NCI-H1092 (cell line): ENCODE measurements at regions not wholly inside any gene's neighbourhood (a gene's known extent, or its start where the extent isn't known, plus 50 kb on each side); places are given as distances from the start of the nearest gene placed in this dataset.
"Not testable (repeated sequence)": the region's sequence is repeated elsewhere in the genome, so short reads cannot be mapped to it uniquely, and the experiment has no call there.

Experiments used
- DNase-seq: peaks from one replicate; lab custom pipeline; 2025; lab: John Stamatoyannopoulos, UW

DNA sequence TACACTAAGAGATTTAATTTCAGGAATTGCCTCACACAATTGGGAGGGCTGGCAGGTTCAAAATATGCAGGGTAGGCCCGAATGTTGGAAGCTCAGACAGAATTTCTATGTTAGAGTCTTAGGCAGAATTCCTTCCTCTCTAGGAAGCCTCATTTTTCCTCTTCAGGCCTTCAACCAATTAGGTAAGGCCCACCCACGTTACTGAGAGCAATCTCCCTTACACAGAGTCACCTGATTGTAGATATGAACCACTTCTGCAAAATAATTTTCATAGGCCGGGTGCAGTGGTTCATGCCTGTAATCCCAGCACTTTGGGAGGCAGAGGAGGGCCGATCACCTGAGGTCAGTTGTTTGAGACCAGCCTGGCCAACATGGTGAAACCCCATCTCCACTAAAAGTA lies 50.2 kb upstream of the HIVEP1 start:
- no peak for DNase-seq

DNA sequence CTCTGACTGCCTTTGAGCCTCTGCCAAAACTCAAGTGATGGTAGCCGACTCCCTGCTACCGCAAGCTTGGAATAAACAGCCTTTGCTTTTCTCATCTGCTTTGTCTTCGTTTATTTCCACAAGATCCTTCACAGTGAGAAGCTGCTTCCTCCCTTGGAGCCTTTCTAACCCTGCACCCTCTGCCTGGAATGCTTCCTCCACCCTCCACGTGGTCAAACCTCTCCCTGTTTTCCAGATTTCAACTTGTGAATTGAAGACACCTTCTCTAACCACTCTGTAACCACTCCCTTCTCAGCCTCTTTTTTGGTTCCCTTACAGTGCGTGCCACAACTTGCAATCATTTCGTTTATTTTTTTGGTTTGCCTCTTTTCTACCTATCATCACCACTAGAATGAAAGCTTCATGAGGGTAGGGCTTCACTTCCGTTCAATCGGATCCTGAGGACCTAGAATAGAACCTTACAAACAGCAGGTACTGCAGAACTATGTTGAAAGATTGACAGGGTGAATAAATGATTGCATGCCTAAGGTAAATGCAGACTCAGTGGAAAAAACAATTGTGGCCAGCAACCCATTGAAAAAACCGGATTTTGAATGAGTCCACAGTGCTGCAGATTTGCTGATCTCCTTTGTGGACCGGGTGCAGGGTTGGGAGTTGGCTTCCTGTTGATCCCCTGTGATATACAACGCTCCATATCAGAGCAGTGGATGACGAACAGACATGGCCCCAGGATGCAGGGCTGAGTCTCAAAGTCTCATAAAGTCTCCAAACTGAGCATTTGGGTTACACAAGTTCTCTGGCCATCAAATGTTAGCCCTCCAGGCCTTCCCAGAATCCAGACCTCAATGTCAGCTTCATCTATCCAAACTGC lies 51.0 kb upstream of the HIVEP1 start:
- no peak for DNase-seq

DNA sequence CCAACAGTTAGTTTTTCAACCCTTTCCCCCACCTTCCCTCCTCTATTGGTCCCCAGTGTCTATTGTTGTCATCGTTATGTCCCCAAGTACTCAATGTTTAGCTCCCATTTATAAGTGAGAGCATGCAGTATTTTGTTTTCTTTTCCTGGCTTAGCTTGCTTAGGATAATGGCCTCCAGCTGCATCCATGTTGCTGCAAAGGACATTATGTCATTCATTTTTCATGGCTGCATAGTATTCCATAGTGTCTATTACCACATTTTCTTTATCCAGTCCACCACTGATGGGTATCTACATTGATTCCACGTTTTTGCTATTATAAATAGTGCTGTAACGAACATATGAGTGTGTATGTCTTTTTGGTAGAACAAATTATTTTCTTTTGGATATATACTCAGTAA lies 55.3 kb upstream of the HIVEP1 start:
- DNase-seq, result no peak

DNA sequence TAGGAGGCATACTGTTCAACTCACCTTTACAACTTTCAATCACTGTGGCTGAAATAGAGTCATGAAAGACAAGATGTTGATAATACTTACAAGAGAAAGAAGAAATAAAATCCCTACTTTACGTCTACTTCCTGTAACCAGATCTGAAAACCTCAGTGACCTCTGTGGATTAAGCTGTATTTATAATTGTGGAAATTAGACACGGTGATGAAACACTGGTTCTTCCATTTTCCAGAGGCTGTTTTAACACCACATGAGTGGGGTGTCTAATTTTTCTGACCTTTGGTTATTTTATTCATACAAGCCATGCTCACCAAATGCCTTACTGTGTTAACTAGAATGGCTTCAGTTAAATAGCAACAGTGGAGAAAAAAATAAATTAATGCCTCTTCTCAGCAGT lies 58.5 kb upstream of the HIVEP1 start:
- DNase-seq, result no peak

DNA sequence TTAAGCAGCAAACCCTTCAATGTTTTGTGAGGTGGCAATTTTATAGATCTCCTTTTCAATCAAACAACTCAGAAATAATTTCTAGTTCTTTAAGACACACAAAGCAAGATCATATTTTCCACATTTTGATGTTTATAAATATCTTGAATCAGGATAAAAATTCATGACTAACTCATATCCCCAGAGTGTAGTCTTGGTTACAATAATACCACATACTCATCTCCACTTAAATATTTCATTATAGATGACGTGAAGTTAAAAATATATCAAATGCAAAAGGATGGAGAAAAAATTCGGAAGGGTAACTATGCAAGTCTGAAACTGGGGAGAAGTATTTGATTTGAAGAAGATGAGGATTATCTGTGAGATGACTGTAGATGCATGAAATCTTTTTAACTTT lies 59.8 kb upstream of the HIVEP1 start:
- DNase-seq, result no peak

DNA sequence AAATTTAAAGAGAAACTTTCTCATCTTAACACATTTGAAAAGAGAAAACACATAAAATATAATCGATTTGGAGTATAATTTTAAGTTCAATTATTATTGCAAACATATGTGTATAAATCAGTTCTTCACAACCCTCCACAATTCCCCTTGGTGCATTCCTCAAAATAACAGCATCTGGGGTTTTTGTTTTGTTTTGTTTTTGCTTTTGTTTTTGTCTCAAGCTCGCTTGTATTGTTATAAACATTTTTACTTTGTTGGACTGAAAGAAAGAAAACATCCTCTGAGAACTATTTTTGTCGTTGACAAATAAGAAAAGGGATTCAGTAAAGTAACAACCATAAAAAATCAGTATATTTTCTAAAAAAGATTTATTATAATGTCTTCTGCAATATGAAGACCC lies 60.2 kb upstream of the HIVEP1 start:
- DNase-seq, result no peak

DNA sequence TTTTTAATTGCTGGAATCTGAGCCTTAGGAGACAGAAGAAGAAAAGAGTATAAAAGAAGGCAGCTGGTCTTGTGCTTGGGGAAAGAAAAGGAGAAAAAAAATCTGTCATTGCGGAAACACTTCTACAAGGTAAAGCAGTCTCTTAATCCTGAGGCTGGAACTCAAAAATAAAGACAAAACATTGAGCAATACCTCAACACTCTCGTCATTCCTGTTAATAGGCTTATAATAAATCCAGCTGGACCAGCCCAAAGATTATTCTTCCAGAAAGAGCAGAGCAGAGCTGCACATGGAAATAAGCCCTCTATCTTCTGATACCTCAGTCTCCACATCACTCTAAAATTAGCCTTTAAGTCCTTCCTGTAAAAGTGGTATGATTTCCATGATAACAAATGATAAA lies 62.0 kb upstream of the HIVEP1 start:
- no peak for DNase-seq

DNA sequence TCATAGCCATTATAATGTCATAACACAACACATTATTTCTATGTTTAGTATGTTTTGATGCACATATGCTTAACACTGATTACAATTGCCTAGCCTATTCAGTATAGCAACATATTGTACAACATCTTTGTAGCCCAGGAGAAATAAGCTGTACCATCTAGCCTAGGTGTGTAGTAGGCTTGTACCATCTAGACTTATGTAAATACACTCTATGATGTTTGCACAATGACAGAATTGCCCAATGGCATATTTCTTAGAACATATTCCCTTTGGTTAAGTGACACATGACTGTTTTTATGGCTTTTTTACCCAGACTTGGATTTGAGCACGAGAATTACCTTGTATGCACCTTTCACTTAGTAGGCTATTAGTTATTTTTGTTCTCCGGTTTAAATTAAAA lies 64.5 kb upstream of the HIVEP1 start:
- no peak for DNase-seq

DNA sequence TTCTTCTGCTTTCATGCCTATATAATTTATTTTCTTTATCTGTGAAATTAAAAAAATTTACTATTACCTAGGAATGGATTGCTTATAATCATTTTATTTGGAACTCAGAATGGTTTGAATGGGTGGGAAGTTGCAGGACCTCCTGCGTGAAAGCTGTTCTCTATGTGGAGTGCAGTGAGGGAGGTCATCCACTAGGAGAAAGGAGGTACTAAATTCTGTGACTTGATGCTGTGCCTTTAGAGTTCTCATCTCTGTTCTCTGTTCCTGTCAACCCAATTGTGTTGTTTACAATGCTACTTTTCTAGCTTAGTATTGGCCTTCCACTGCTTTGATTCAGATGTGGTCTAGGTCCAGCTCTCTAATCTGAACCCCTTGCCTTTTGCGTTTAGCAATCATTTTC lies 65.0 kb upstream of the HIVEP1 start:
- DNase-seq, result no peak

DNA sequence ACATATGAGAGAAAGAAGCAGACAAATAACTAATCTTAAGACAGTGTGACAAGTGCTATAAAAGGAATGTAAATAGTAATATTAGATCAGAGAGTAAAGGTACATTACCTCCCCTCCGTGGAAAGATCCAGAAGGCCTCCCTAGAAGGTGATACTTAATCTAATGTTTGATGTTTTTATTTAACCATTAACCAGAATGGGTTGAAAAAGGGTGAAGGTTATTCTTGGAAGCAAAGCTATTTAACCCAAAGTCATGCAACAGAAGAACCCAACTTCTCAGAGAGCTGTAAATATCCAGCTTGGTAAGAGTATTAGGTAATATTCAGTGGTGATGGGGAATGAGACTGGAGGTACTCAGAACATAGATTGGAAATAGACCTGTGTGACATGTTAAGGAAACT lies 68.0 kb upstream of the HIVEP1 start:
- no peak for DNase-seq

DNA sequence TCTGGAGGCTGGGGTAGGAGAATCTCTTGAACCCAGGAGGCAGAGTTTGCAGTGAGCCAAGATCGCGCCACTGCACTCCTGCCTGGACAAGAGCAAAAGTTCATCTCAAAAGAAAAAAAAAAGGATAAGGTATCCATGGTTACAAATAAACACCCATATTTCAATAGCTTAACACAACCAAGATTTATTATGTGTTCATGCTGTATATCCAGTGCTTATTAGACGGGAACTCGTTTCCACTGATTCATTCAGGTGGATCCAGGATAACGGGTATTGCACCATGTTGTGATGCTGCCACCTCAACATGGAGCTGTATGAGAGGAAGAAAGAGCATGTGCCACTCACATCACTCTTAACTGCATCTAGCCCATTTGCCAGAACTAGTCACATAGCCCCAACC lies 69.1 kb upstream of the HIVEP1 start:
- no peak for DNase-seq

DNA sequence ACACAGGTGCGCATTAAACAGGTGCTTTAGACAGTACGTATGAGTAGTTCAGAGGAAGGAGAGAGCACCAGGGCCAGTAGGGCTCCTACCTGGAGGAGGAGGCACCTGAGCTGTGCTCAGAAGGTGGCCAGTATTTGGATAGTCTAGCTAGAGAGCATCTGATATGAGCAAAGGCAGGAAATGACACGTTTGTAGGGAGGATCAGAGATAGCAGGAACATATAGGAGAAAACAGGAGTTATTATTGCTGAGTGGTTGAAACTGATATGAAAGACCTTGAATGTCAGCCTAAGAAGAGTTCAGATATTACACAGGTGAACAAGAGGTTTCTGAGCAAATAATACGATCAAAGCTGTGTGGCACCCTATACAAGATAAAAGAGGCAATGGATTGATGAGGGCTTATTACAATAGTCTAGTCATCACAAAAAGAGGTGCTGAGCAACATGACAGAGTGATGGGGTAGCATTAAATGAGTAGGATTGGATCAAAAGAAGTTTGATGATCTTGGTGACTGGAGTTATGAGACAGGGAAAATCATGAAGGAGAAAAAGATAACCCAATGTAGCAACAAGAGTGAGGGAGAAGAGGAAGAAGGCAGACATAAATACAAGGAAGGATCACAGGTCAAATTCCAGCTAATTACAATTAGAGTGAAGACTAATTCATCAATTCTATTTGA lies 69.8 kb upstream of the HIVEP1 start:
- DNase-seq, result no peak

DNA sequence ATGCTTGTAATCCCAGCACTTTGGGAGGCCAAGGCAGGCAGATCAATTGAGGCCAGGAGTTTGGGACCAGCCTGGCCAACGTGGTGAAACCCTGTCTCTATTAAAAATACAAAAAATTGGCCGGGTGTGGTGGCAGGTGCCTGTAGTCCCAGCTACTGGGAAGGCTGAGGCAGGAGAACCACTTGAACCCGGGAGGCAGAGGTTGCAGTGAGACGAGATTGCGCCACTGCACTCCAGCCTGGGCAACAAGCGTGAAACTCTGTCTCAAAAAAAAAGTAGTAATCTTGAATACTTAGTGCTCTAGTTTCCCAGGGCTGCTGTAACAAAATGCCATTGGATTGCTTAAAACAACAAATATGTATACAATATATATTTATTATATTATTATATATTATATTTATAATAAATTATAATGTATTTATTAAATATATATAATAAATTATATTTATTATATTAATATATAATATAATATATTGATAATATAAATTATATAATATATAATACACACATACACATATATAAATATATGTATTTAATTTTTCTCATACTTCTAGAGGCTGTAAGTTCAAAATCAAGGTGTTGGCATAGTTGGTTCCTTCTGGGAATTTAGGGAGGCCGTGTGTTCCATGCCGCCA lies 71.5 kb upstream of the HIVEP1 start:
- not testable (repeated sequence) for DNase-seq

DNA sequence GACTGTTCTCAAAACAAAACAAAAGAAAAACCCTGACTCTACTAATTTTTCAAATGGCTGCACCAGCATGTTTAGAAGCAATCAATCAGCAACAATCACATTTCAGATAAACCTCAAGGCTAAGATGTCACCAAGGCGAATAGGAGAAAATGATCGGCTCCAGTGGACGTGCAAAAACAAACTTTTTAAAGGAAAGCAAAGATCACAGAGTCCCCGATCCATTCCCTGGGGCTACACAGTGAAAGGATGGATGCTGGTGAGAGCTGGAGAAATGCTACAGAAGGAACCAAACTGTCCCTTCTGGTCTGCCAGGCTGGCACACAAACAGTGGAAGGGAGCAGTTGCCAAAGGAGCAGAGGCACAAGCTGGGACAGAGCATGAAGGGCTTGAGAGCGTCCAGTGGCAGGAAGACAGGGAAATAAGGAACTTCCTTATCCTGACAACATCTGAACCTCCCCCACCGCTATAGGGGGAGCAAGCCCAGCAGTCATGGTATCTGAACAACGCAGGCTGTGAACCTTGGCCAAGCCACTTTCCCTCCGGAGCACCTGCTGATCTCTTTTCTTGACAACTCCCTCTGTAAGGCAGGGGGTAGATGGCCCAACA lies 73.7 kb upstream of the HIVEP1 start:
- no peak for DNase-seq

DNA sequence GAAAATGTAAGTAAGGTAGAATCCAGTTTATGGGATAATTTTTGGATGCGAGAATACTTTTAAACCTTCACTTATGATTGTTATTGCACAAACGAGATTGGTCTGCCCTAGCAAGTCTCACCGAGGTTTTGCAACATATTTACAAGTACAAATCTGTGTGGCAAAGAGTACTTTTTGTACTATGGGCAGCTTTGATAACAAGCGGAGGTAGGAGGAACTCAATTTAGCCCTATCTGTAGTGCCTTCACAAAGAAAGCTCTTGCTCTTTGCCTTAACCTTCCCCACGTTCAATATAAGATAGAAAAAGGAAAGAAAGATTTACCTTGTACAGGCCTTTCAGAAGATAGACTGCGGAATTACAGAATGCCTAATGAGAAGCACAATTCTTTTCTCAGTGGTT lies 77.5 kb upstream of the HIVEP1 start:
- DNase-seq, result no peak

DNA sequence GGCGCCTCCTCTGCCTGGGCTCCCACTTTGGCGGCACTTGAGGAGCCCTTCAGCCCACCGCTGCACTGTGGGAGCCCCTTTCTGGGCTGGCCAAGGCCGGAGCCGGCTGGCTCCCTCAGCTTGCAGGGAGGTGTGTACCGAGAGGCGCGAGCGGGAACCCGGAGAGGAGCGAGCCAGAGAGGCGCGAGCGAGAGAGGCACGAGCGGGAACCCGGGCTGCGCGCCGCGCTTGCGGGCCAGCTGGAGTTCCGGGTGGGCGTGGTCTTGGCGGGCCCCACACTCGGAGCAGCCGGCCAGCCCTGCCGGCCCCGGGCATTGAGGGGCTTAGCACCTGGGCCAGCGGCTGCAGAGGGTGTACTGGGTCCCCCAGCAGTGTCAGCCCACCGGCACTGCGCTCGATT lies 79.2 kb upstream of the HIVEP1 start:
- DNase-seq, result not testable (repeated sequence)

DNA sequence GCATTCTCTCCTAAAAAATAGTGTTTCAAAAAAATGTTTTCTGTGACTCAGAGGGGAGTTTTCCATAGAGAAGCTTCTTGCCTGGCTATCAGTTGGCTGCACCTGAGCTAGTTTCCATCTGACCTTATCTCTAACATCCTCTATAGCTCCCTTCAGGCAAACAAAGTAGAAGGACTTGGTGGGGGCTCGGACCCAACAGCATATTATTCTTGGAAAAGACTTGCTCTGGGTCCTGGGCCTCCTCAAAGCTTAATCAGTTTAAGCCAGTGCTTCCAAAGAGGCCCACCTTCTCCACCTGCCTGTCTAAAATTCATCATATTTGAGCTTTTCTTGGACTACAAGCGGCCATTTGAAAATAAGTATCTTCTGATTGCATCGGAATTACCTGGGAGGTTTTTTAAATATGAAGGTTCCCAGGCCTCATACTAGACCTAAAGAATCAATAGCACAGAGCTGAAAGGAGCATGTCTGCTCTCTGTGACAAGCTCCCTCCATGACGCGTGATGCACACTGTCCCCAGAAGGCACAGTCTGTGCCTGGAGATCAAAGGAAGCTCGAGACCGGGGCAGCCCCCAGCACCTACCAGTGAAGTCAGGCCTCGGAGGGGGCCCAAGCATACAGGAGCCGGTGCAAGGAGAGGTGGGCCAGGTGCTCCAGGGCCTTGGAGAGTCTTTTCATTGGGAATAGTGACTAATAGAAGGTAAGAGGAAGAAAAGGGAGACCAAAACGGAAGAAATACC lies 80.6 kb upstream of the HIVEP1 start:
- DNase-seq, result no peak

DNA sequence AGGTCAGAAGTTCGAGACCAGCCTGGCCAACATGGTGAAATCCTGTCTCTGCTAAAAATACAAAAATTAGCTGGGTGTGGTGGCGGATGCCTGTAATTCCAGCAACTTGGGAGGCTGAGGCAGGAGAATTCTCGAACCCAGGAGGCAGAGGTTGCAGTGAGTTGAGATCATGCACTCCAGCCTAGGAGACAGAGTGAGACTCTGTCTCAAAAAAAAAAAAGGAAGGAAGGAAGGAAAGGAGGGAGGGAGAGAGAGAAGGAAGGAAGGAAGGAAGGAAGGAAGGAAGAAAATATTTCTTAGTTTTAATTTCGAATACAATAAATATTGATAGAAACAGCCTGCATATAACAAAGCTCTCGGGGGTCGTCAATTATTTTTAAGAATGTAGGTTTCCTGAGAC lies 81.3 kb upstream of the HIVEP1 start:
- DNase-seq, result not testable (repeated sequence)

DNA sequence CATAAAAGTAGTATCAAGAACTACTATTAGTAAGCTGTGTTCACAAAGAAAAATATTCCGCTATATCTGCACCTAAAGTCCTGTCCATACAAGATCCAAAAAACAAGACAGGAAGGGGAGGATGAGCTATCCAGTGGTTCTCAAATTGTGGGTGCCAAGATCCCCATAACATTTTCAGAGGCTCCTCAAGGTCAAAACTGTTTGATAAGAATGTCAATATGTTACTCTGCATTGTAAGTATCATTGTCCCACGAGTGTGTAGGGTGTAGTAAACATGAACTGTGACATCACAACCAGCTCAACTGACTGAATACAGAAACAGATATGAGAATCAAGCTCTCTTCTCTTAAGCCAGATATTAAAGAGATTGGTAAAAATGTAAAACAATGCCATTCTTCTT lies 81.9 kb upstream of the HIVEP1 start:
- DNase-seq, result no peak

DNA sequence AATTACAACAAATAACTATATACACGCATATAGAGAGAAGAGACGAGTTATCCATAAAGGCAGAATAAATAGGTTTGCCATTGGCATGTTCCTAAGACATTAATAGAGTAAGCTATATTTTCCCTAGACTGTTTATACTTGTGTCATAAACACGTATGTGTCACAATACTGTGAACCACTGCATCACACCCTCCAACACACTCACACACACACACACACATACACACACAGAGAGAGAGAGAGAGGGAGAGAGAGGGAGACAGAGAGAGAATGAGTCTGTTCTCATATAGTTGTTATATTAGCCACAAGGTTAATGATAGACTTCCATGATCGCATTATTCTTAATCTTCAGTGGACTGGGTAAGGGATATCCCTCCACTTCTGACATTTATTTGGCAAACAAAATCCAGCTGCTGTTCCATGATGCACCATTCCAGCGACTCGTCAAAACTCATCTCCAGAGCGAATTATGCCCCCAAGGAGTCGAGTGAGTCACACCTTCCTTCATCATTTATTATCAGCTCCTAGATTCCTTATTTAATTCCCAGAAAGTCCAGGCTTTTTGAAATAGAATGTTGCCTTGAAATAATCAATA lies 82.8 kb upstream of the HIVEP1 start:
- no peak for DNase-seq

DNA sequence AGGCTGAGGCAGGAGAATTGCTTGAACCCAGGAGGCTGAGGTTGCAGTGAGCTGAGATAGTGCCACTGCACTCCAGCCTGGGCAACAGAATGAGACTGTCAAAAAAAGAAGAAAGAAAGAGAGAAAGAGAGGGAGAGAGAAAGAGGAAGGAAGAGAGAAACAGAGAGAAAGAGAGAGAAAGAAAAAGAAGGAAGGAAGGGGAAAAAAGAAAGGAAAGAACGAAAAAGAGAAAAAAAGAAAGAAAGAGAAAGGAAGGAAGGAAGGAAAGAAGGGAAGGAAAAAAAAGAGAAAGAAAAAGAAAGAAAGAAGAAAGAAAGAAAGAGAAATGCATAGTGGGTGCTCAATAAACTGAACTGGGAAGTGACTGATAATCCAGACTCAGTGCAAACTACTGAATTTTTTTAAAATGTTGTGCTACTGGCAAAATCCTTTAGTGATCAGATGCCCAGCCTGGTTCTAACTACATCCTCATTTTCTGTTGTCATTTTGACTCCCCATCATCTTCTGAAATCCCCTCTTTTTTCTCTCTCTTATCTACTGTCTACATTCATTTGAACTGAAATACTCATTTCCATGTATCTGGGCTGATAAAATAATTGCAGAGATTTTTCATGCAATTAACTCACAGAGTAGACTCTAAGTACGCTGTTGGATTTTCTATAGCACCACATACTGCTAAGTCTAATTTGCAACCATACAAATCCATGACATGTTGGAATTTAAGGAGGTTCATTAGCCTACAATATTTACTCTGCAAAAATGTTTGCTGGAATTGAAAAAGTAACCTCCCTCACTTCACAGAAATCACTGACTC lies 85.3 kb upstream of the HIVEP1 start:
- no peak for DNase-seq
